NT2/D1 (cell line): ENCODE measurements at regions not wholly inside any gene's neighbourhood (a gene's known extent, or its start where the extent isn't known, plus 50 kb on each side); places are given as distances from the start of the nearest gene placed in this dataset.

Experiments
- DNase-seq: peaks from one replicate; pipeline ENCODE4 v3.0.0-alpha.2; 2011; ENCODE audit warnings: low read depth, low spot score
- H3K27me3 ChIP-seq: 2 replicates; pipeline ENCODE4 v1.6.0; 2011; ENCODE audit warnings: mild to moderate bottlenecking; ENCODE audit not compliant: insufficient read length, insufficient read depth
- H3K36me3 ChIP-seq: 2 replicates; pipeline ENCODE4 v1.6.1; 2011; ENCODE audit warnings: mild to moderate bottlenecking, low read length, mixed read lengths; ENCODE audit not compliant: insufficient read depth, insufficient read length
- H3K4me1 ChIP-seq: 2 replicates; pipeline ENCODE4 v1.5.1; 2011; ENCODE audit not compliant: insufficient read depth, insufficient read length
- H3K4me3 ChIP-seq: 2 replicates; pipeline ENCODE4 v1.5.1; 2011; ENCODE audit warnings: low read depth; ENCODE audit not compliant: insufficient read length
- H3K9ac ChIP-seq: 2 replicates; pipeline ENCODE4 v1.6.0; 2011; ENCODE audit warnings: low read depth; ENCODE audit not compliant: insufficient read length
- H3K9me3 ChIP-seq: 2 replicates; pipeline ENCODE4 v1.5.1; 2011; ENCODE audit warnings: mild to moderate bottlenecking, low read length; ENCODE audit not compliant: insufficient read depth
- SUZ12 ChIP-seq: IDR thresholded peaks from 2 replicates; pipeline ENCODE4 v1.6.1; 2011; ENCODE audit not compliant: insufficient read length, insufficient read depth; ENCODE audit errors: extremely low read depth
- YY1 ChIP-seq: IDR thresholded peaks from 2 replicates; pipeline ENCODE4 v1.6.1; 2011; ENCODE audit not compliant: insufficient read length, insufficient read depth
- ZNF274 ChIP-seq: IDR thresholded peaks from 2 replicates; pipeline ENCODE4 v1.6.1; 2011; ENCODE audit warnings: mild to moderate bottlenecking, low read depth, low read length

DNA sequence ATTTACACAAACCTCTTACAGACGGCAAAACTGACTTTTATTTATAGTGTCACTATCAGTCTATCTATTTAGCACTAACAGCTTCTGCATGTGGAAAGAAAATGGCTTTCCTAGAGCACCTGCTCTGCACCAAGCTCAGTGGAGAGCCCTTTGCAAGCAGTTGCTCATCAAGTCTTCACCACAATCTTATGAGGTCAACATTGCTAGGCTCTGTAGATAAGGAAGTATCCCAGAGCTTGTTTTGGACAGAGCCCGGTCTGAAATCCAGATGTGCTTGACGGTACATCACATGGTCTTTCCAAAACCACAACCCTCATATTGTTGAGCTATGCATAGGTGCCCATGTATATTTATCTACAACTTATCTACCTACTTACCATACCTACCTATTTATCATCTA lies 572.7 kb upstream of the CDH5 start:
- no peak for DNase-seq
- no peak overlapping the region for H3K9ac ChIP-seq
- no peaks in the 10 kb centered on the region for H3K36me3 ChIP-seq
- H3K4me3 ChIP-seq: no peak overlapping the region
- no peaks in the 10 kb centered on the region for H3K27me3 ChIP-seq
- H3K4me1 ChIP-seq: no peaks in the 10 kb centered on the region
- no peak for TF ChIP-seq SUZ12
- TF ChIP-seq YY1: no peak
- no peaks in the 10 kb centered on the region for H3K9me3 ChIP-seq

DNA sequence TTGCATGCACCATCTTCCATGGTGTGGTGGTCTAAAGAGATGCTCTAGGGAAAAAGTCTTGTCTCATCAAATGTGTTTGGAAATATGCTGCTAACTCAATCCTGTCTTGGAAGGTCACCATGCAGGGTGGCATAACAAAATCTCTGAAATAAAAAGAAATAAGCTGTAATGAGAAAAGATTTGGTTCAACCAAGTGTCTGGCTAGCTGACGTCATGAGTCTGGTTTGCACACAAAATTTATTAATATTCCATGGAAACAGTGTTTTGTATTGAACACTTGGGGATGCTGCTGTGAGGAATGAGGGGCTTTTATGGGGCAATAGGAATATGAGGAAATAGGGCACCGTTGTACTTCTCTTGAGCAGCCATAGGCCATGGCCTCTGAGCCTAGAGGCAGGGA lies 575.7 kb upstream of the CDH5 start:
- Histone ChIP-seq H3K4me3 (no peak overlapping the region), H3K36me3 (no peaks in the 10 kb centered on the region), H3K27me3 (no peaks in the 10 kb centered on the region), H3K4me1 (no peaks in the 10 kb centered on the region), H3K9ac (no peak overlapping the region), H3K9me3 (no peaks in the 10 kb centered on the region)
- DNase-seq: no peak
- no peak for TF ChIP-seq ZNF274
- no peak for TF ChIP-seq YY1
- TF ChIP-seq SUZ12: no peak

DNA sequence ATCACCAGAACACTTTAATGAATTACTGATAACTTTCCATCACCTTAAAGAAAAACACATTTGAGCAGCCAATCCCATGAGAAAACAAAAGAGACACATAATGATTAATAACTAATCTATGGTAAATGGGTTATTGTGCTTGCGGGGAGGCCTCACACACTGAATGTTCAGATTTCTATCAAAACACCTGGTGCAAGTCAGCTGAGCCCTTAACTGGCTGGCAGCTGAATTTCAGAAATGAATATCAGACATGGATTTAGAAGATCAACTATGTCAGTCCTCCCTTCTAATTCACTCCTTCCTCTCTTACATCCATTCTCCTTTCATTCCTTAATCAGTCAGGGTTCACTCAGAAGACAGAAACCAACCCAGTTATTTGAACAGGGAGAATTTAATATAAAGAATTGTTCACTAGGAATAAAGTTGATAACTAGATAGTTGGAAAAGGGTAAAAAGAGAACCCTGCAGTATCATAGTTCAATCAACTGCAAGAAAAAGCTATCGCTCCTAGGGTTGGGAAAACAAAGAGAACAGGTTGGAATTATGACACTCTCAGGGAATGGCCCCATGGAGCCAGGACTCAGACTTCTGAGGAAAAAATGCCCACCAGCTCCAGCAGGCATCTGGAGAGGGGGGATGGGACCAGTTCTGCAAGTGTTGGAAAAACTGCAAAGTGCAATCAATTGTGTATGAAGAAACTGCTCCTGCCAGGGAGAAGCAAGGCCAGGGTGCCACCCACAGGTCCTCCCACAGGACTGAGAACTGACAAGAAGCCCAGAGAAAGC lies 577.1 kb upstream of the CDH5 start:
- Histone ChIP-seq H3K9me3 (no peaks in the 10 kb centered on the region; the same call in 1 of the 2 replicates), H3K36me3 (no peaks in the 10 kb centered on the region), H3K9ac (no peak overlapping the region), H3K27me3 (no peaks in the 10 kb centered on the region), H3K4me1 (no peaks in the 10 kb centered on the region), H3K4me3 (no peak overlapping the region)
- DNase-seq: no peak
- no peak for TF ChIP-seq ZNF274
- no peak for TF ChIP-seq YY1
- TF ChIP-seq SUZ12: no peak

DNA sequence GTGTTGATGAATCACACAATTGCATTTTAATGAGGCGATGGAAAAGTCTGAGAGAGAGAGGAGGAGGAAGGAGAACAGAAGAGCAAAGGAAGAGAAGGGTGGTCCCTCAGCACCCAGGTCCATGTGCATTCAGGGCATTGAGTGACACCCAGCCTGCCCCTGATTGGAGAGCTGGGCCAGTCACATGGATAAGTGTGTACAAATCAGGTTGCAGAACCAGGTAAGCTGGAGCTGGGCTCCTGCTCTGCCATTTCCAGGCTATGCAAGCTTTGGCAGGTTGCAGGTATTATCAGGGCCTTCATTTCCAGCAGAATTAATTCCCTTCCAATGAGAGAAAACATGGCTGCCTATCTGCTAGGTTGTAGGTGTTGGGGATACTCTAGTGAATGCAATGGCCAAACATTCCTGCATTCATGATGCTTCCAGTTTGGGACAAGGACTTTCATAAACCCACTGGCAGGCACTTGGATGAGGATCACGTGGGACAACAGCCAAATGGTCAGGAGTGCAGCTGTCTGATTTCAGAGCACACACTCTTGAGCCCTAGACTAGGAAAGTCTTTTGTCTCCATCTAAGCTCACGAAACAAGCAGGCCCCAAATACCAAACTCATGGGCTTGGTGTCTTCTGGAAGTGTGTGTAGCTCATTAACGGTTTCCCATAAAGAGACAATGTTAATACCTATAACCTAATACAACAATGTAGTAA lies 577.9 kb upstream of the CDH5 start:
- no peak overlapping the region for H3K9ac ChIP-seq
- H3K36me3 ChIP-seq: no peaks in the 10 kb centered on the region
- H3K27me3 ChIP-seq: no peaks in the 10 kb centered on the region
- H3K9me3 ChIP-seq: no peaks in the 10 kb centered on the region; the same call in 1 of the 2 replicates
- no peak for DNase-seq
- TF ChIP-seq YY1: no peak
- TF ChIP-seq SUZ12: no peak
- TF ChIP-seq ZNF274: no peak
- H3K4me1 ChIP-seq: no peaks in the 10 kb centered on the region
- H3K4me3 ChIP-seq: no peak overlapping the region

DNA sequence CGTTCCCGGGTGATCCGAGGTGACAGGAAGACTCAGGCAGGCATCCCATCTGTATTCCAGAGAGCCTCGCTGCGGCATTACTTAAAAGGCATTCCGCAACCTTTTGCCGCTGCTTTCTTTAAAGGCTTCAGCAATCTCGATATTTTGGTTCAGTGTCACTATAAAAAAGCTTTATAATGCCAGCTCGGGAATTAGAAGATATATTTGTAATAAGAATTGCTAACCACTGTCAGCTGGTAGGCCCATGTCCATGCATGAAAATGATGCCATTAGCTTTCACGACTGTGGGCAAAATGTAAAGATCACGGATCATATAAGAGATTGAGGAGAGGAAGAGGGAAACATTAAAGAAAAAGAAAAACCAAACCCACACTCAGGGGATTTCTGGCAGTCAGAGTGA lies 578.6 kb upstream of the CDH5 start:
- Histone ChIP-seq H3K4me1 (no peaks in the 10 kb centered on the region), H3K9ac (no peak overlapping the region), H3K27me3 (no peaks in the 10 kb centered on the region), H3K9me3 (no peaks in the 10 kb centered on the region; the same call in 1 of the 2 replicates), H3K4me3 (no peak overlapping the region), H3K36me3 (no peaks in the 10 kb centered on the region)
- no peak for DNase-seq
- TF ChIP-seq ZNF274 (no peak), YY1 (no peak), SUZ12 (no peak)

DNA sequence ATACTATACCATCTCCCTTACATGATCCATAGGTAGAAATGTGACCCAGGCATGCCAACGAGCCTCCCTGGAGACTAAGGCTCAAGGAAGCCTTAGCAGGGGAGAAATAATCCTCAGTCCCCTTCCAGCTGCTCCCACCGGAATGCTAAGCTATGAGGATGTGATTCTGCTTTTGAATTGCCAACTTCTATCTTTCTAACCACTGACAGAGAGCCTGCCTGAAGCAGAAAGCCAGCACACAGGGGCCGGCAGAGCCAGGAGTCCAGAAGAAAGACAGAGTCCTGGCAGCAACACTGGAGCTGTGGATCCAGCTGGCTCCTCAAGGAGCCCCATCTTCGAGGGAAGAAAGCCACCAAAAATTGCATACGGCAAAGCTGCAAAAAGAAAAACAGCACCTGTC lies 579.6 kb upstream of the CDH5 start:
- Histone ChIP-seq H3K9ac (no peak overlapping the region), H3K9me3 (no peaks in the 10 kb centered on the region; the same call in 1 of the 2 replicates), H3K4me1 (peaks cover 2% of the 10 kb centered on the region), H3K36me3 (no peaks in the 10 kb centered on the region), H3K27me3 (no peaks in the 10 kb centered on the region), H3K4me3 (no peak overlapping the region)
- TF ChIP-seq ZNF274 (no peak), YY1 (no peak), SUZ12 (no peak)
- no peak for DNase-seq

DNA sequence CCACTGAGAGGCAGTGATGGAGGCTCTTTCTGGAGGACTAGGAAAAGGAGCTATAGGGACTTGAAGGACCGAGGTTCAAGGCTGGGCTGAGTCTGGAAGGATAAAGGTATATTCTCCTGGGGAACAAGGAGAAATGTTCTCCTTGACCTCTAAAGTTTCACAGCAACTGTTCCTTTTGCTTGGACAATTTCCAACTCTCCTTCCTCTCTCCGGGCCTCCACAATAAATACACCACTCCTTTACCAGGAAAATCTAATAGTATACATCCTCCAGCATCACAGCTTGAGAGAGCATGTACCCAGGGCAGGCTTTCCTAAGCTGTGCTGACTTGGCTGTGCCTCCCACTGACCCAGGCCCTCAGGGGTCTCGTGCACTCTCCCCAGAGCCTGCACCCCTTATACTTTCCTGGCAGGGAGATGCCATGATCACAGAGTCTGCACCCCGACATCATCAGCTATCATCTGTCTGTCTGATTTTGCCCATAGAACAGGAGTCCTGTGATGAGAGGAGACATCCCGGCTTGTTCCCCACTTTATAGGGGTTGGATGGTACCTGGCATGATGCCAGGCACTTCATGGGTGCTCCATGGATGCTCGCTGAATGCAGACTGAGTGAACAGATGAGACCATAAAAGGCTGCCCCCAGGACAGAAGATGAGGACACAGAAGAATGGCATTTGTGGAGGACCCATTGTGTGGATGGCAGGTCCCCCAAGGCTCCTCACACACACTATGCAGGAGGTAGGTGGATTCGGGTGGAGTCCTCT lies 582.6 kb upstream of the CDH5 start:
- Histone ChIP-seq H3K36me3 (no peaks in the 10 kb centered on the region), H3K4me1 (peaks cover 2% of the 10 kb centered on the region), H3K9ac (no peak overlapping the region), H3K27me3 (no peaks in the 10 kb centered on the region), H3K9me3 (no peaks in the 10 kb centered on the region; the same call in 1 of the 2 replicates), H3K4me3 (no peak overlapping the region)
- no peak for DNase-seq
- no peak for TF ChIP-seq YY1
- TF ChIP-seq SUZ12: no peak
- TF ChIP-seq ZNF274: no peak
